H1 (cell line): ENCODE measurements at regions not wholly inside any gene's neighbourhood (a gene's known extent, or its start where the extent isn't known, plus 50 kb on each side); places are given as distances from the start of the nearest gene placed in this dataset.
A peak's percentile ranks its signal among the peaks of the same experiment; 100 is the strongest.

Source experiments
- CTCF ChIA-PET: fragments of 300-600 bp; sonication (Branson Sonifier 250); formaldehyde crosslinking; loops from one replicate; lab custom pipeline; 2021; ENCODE audit not compliant: partially characterized antibody; lab: Charles Lee
- POLR2A ChIA-PET: fragments of 300-600 bp; sonication (Branson Sonifier 250); formaldehyde crosslinking; loops from one replicate; lab custom pipeline; 2021; ENCODE audit warnings: inconsistent platforms; ENCODE audit not compliant: partially characterized antibody; lab: Charles Lee
- DNase-seq, 2 experiments: peaks; one replicate each; pipeline versions ENCODE4 v3.0.0 to v3.0.0-alpha.2; 2010 to 2022; ENCODE audit warnings: low spot score in 2 of 2, low read depth in 1 of 2, mixed read lengths in 1 of 2
- FAIRE-seq: peaks from 2 replicates; lab custom pipeline; 2011; peaks lifted over from hg19 to GRCh38; lab: Jason Lieb, UNC
- H2AFZ ChIP-seq: 2 replicates; pipeline ENCODE4 v1.8.1; 2012; ENCODE audit warnings: low read length, inconsistent platforms
- H2AK5ac ChIP-seq: 2 replicates; pipeline ENCODE4 v1.6.1; 2013; ENCODE audit warnings: low read depth, low read length
- H2BK120ac ChIP-seq: replicated peaks from 2 replicates; pipeline ENCODE3; 2013; ENCODE audit warnings: low read depth, low read length, inconsistent platforms
- H2BK12ac ChIP-seq: 2 replicates; pipeline ENCODE4 v1.6.1; 2013; ENCODE audit warnings: low read depth, low read length
- H2BK15ac ChIP-seq: 2 replicates; pipeline ENCODE4 v1.6.1; 2013; ENCODE audit warnings: low read length
- H2BK20ac ChIP-seq: 2 replicates; pipeline ENCODE4 v1.6.1; 2013; ENCODE audit warnings: low read length
- H2BK5ac ChIP-seq: 2 replicates; pipeline ENCODE4 v1.6.1; 2013; ENCODE audit warnings: low read depth, low read length
- H3K14ac ChIP-seq: 2 replicates; pipeline ENCODE4 v1.6.1; 2013; ENCODE audit warnings: inconsistent platforms; ENCODE audit not compliant: insufficient read length
- H3K18ac ChIP-seq: 2 replicates; pipeline ENCODE4 v1.6.1; 2013; ENCODE audit warnings: low read length; ENCODE audit errors: extremely low read depth
- H3K23ac ChIP-seq: 2 replicates; pipeline ENCODE4 v1.6.1; 2013; ENCODE audit warnings: inconsistent platforms; ENCODE audit not compliant: insufficient read length
- H3K23me2 ChIP-seq: 2 replicates; pipeline ENCODE4 v1.6.1; 2013; ENCODE audit warnings: low read depth, low read length
- H3K27ac ChIP-seq: 2 replicates; pipeline ENCODE4 v1.6.1; 2011; ENCODE audit warnings: low read depth, low read length, inconsistent platforms
- H3K27me3 ChIP-seq, 4 experiments: replicated peaks in 1 of 4; 1 replicate in 1 of 4; 2 replicates in 3 of 4; pipeline versions ENCODE4 v1.6.1 to v1.8.1; 2011 to 2013; ENCODE audit warnings: low read length in 3 of 4, mild to moderate bottlenecking in 3 of 4, inconsistent platforms in 2 of 4, mixed read lengths in 2 of 4, moderate library complexity in 1 of 4; ENCODE audit not compliant: control insufficient read depth in 3 of 4, insufficient read depth in 3 of 4; ENCODE audit errors: extremely low read depth in 1 of 4
- H3K36me3 ChIP-seq, 4 experiments: 2 replicates each; pipeline versions ENCODE4 v1.6.1 to v1.8.1; 2011 to 2013; ENCODE audit warnings: mild to moderate bottlenecking in 4 of 4, low read length in 3 of 4, moderate library complexity in 2 of 4, control low read depth in 1 of 4, inconsistent platforms in 1 of 4; ENCODE audit not compliant: insufficient read depth in 4 of 4, control insufficient read depth in 2 of 4
- H3K4ac ChIP-seq: replicated peaks from 2 replicates; pipeline ENCODE3; 2013; ENCODE audit warnings: low read length, low read depth, mixed read lengths, inconsistent platforms; ENCODE audit not compliant: insufficient read length
- H3K4me1 ChIP-seq, 4 experiments: replicated peaks in 1 of 4; 1 replicate in 1 of 4; 2 replicates in 3 of 4; pipeline versions ENCODE4 v1.6.1 to v1.8.1; 2011 to 2013; ENCODE audit warnings: low read length in 3 of 4, inconsistent platforms in 2 of 4, mixed read lengths in 1 of 4; ENCODE audit not compliant: insufficient read depth in 4 of 4, control insufficient read depth in 3 of 4
- H3K4me2 ChIP-seq, 2 experiments: 2 replicates each; pipeline versions ENCODE4 v1.6.1 to v1.8.1; 2011 to 2013; ENCODE audit warnings: low read depth in 2 of 2, low read length in 2 of 2, control low read depth in 1 of 2, inconsistent platforms in 1 of 2, mild to moderate bottlenecking in 1 of 2; ENCODE audit not compliant: insufficient read depth in 1 of 2
- H3K4me3 ChIP-seq, 4 experiments: fragments of 200-600, 300-600 bp in 1 of 4; sonication (generic), shearing (Covaris generic), sonication (Bioruptor Twin) in 1 of 4; 2 replicates each; pipeline versions ENCODE4 v1.5.1 to v1.8.1; 2011 to 2016; ENCODE audit warnings: low read length in 4 of 4, low read depth in 3 of 4, control low read depth in 2 of 4, inconsistent platforms in 2 of 4, mild to moderate bottlenecking in 2 of 4, mixed read lengths in 1 of 4, moderate library complexity in 1 of 4; ENCODE audit not compliant: insufficient read depth in 2 of 4; ENCODE audit errors: extremely low read depth in 1 of 4
- H3K56ac ChIP-seq: replicated peaks from 2 replicates; pipeline ENCODE3; 2013; ENCODE audit warnings: low read depth, mild to moderate bottlenecking, mixed read lengths, low read length, inconsistent platforms; ENCODE audit not compliant: insufficient read length
- H3K79me1 ChIP-seq: 2 replicates; pipeline ENCODE4 v1.6.1; 2013; ENCODE audit warnings: low read depth, low read length, control low read depth
- H3K79me2 ChIP-seq, 2 experiments: 2 replicates each; pipeline versions ENCODE4 v1.6.1 to v1.8.1; 2012 to 2013; ENCODE audit warnings: low read length in 2 of 2, mild to moderate bottlenecking in 2 of 2, inconsistent platforms in 1 of 2; ENCODE audit not compliant: insufficient read depth in 2 of 2, control insufficient read depth in 1 of 2
- H3K9ac ChIP-seq, 4 experiments: replicated peaks in 1 of 4; 1 replicate in 1 of 4; 2 replicates in 3 of 4; pipeline versions ENCODE4 v1.6.1 to v1.8.1; 2011 to 2013; ENCODE audit warnings: low read depth in 3 of 4, low read length in 3 of 4, control low read depth in 2 of 4, mild to moderate bottlenecking in 2 of 4, moderate library complexity in 2 of 4, inconsistent platforms in 1 of 4; ENCODE audit errors: extremely low read depth in 1 of 4
- H3K9me3 ChIP-seq, 2 experiments: 2 replicates each; pipeline versions ENCODE4 v1.6.1 to v1.8.1; 2012 to 2013; ENCODE audit warnings: mild to moderate bottlenecking in 2 of 2, moderate library complexity in 2 of 2, control low read depth in 1 of 2, inconsistent platforms in 1 of 2, low read depth in 1 of 2, low read length in 1 of 2, mixed read lengths in 1 of 2; ENCODE audit not compliant: insufficient read depth in 2 of 2
- H4K20me1 ChIP-seq, 2 experiments: replicated peaks in 1 of 2; 2 replicates each; pipeline versions ENCODE3 to v1.8.1; 2011 to 2013; ENCODE audit warnings: inconsistent platforms in 2 of 2, low read length in 2 of 2, mild to moderate bottlenecking in 1 of 2; ENCODE audit not compliant: insufficient read depth in 2 of 2, control insufficient read depth in 1 of 2
- H4K5ac ChIP-seq: 2 replicates; pipeline ENCODE4 v1.6.1; 2013; ENCODE audit warnings: low read length, low read depth, mixed read lengths, inconsistent platforms; ENCODE audit not compliant: insufficient read length
- H4K8ac ChIP-seq: 2 replicates; pipeline ENCODE4 v1.8.0; 2013; ENCODE audit warnings: mild to moderate bottlenecking, moderate library complexity, low read length, inconsistent platforms; ENCODE audit not compliant: insufficient read depth; ENCODE audit errors: extremely low read depth
- H4K91ac ChIP-seq: replicated peaks from 2 replicates; pipeline ENCODE3; 2013; ENCODE audit warnings: low read length, mixed read lengths, inconsistent platforms; ENCODE audit not compliant: insufficient read length
- E2F6 ChIP-seq: IDR thresholded peaks from 2 replicates; pipeline ENCODE4 v1.6.1; 2012; ENCODE audit warnings: inconsistent platforms
- KDM1A ChIP-seq: fragments of 200-600, 300-600 bp; sonication (generic); IDR thresholded peaks from 2 replicates; pipeline ENCODE4 v1.7.1; 2016; ENCODE audit warnings: mild to moderate bottlenecking, low read length, borderline replicate concordance
- SRF ChIP-seq: IDR thresholded peaks from 2 replicates; pipeline ENCODE4 v1.6.1; 2011; ENCODE audit warnings: mild to moderate bottlenecking, low read depth, low read length, moderate library complexity
- whole genome bisulfite sequencing, 2 experiments: shearing (Covaris generic) in 1 of 2; methylation state at CpG; one replicate each; pipeline versions ENCODE4 v1.1.6 to v1.1.7; 2013 to 2015; ENCODE audit warnings: low lambda C conversion rate in 2 of 2, mixed read lengths in 2 of 2, inconsistent platforms in 1 of 2, low coverage in 1 of 2, missing lambda C conversion rate in 1 of 2; ENCODE audit not compliant: insufficient replicate concordance in 2 of 2, insufficient coverage in 1 of 2, insufficient read length in 1 of 2; ENCODE audit errors: extremely low coverage in 1 of 2, missing lambda C conversion rate in 1 of 2; 5-methylcytosine and 5-hydroxymethylcytosine counted together

DNA sequence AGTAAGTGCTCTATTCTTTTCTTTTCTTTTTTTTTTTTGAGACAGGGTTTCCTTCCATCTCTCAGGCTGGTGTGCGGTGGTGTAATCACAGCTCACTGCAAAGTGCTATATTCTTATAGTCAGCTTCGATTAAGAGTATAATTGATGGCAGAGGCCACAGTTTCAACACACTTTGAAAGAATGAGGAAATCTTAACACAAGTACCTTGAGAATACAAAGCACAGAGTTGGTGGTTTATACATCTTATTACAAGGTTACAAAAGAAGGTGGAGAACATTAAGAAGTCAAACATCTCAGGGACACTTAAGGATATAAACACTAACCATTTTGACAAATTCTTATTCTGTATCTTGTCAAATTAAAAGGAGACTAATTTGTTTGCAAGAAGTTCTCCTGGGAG, 180.5 kb downstream of the SOD2 start (continued):
- no peak for TF ChIP-seq KDM1A

- FAIRE-seq = no peak
- Histone ChIP-seq H3K79me1 (no peaks in the 10 kb centered on the region), H3K4ac (no peak overlapping the region)
Observed at GRCh38 chr6:159512104-159512503, 180.9 kb downstream of the SOD2 start.

More at GRCh38 chr6:159512104-159512503, 180.9 kb downstream of the SOD2 start:
- H3K4me1 ChIP-seq = no peaks in the 10 kb centered on the region
- no peak overlapping the region for H2AFZ ChIP-seq
- DNase-seq = no peak
- no peak overlapping the region for H4K8ac ChIP-seq
- H3K9me3 ChIP-seq = peaks cover 55 to 72% of the 10 kb centered on the region in 2 experiments
- ChIA-PET POLR2A (no interaction called here), CTCF (no interaction called here)
- peak overlapping the region; percentile 86 for H3K56ac ChIP-seq
- TF ChIP-seq SRF (no peak), E2F6 (no peak)
- H3K23ac ChIP-seq = no peak overlapping the region
- H3K27ac ChIP-seq = no peak overlapping the region
- no peaks in the 10 kb centered on the region for H3K79me2 ChIP-seq
- H3K4me3 ChIP-seq = no peak overlapping the region
- 89% methylated on average over 2 of the region's 2 CpGs; no CpG with 5 or more reads in 1 of the 2 experiments for WGBS, 2 experiments
- H4K5ac ChIP-seq = no peak overlapping the region
- H2AK5ac ChIP-seq = no peak overlapping the region
- no peaks in the 10 kb centered on the region for H4K20me1 ChIP-seq
- no peak overlapping the region for H3K18ac ChIP-seq
- no peak overlapping the region for H2BK12ac ChIP-seq
- no peak overlapping the region for H2BK20ac ChIP-seq
- H3K9ac ChIP-seq = no peak overlapping the region
- no peak overlapping the region for H3K4me2 ChIP-seq
- no peak overlapping the region for H2BK15ac ChIP-seq
- H3K27me3 ChIP-seq = no peaks in the 10 kb centered on the region
- H2BK120ac ChIP-seq = no peak overlapping the region
- no peaks in the 10 kb centered on the region for H3K36me3 ChIP-seq
- H3K23me2 ChIP-seq = no peaks in the 10 kb centered on the region
- H3K14ac ChIP-seq = no peak overlapping the region
- H4K91ac ChIP-seq = no peak overlapping the region
- H2BK5ac ChIP-seq = no peak overlapping the region
